GM12865 (cell line): ENCODE measurements at regions not wholly inside any gene's neighbourhood (a gene's known extent, or its start where the extent isn't known, plus 50 kb on each side); places are given as distances from the start of the nearest gene placed in this dataset.
"Not testable (repeated sequence)": the region's sequence is repeated elsewhere in the genome, so short reads cannot be mapped to it uniquely, and the experiment has no call there.

ENCODE experiments used
- DNase-seq: peaks from one replicate; pipeline ENCODE4 v3.0.0; 2010; ENCODE audit warnings: low read depth
- H3K4me3 ChIP-seq: 2 replicates; pipeline ENCODE4 v1.5.1; 2011; ENCODE audit warnings: mild to moderate bottlenecking, low read depth, low read length, control low read depth
- CTCF ChIP-seq: IDR thresholded peaks from 2 replicates; pipeline ENCODE4 v1.5.1; 2011; ENCODE audit warnings: low read length, control low read depth, low read depth, inconsistent platforms; ENCODE audit not compliant: insufficient read depth; ENCODE audit errors: missing control alignments

DNA sequence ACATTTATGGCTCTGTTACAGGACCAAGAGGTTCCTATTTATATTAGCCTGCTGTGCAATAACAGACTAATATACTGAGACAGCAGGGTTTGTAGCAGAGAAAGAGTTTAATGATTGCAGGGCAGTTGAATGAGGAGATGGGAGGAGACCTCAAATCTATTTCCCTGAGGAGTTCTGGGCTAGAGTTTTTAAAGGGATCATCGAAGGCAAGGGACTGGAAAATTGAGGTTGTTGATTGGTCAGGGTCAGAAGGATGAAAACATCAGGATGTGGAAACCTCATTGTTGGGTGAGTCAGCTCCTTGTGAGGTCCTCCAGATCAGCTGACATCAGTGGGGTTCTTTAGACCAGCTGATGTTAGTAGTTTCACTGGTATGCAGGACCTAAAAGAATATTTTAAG, 60.6 kb upstream of the GOLGA8B start:
- no peak for DNase-seq
- no peak for TF ChIP-seq CTCF
- no peak overlapping the region for H3K4me3 ChIP-seq

- no peak overlapping the region for H3K4me3 ChIP-seq
- no peak for TF ChIP-seq CTCF
- no peak for DNase-seq
Measured at GRCh38 chr15:34642247-34642646, 58.8 kb upstream of the GOLGA8B start.

DNA sequence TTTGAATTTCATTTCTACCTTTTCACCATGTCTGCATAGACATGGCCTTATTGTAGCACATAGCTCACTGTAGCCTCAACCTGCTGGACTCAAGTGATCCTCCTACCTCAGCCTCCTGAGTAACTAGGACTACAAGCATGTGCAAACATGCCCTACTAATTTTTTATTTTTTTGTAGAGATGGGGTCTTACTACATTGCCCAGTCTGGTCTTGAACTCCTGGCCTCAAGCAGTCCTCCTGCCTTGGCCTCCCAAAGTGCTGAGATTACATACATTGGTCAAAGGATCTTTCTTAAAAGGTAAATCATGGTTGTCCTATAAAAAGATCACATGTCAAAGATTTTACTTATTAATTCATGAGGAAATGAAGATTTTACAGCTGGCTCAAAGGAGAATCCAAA, 57.2 kb upstream of the GOLGA8B start:
- DNase-seq: no peak
- TF ChIP-seq CTCF: no peak

GRCh38 chr15:34637305-34637704, 53.9 kb upstream of the GOLGA8B start:
- H3K4me3 ChIP-seq: no peak overlapping the region
- DNase-seq: no peak
- TF ChIP-seq CTCF: no peak

More for the DNA sequence above, 57.2 kb upstream of the GOLGA8B start:
- no peak overlapping the region for H3K4me3 ChIP-seq

DNA sequence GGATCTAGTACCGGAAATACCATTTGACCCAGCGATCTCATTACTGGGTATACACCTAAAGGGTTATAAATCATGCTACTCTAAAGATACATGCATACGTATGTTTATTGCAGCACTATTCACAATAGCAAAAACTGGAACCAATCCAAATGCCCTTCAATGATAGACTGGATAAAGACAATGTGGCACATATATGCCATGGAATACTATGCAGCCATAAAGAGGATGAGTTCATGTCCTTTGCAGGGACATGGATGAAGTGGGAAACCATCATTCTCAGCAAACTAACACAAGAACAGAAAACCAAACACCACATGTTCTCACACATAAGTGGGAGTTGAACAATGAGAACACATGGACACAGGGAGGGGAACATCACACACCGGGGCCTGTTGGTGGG, 50.2 kb upstream of the GOLGA8B start:
- H3K4me3 ChIP-seq, DNase-seq: not testable (repeated sequence)
